ENCODE measurements at regions not wholly inside any gene's neighbourhood (a gene's known extent, or its start where the extent isn't known, plus 50 kb on each side); places are given as distances from the start of the nearest gene placed in this dataset.

DNA sequence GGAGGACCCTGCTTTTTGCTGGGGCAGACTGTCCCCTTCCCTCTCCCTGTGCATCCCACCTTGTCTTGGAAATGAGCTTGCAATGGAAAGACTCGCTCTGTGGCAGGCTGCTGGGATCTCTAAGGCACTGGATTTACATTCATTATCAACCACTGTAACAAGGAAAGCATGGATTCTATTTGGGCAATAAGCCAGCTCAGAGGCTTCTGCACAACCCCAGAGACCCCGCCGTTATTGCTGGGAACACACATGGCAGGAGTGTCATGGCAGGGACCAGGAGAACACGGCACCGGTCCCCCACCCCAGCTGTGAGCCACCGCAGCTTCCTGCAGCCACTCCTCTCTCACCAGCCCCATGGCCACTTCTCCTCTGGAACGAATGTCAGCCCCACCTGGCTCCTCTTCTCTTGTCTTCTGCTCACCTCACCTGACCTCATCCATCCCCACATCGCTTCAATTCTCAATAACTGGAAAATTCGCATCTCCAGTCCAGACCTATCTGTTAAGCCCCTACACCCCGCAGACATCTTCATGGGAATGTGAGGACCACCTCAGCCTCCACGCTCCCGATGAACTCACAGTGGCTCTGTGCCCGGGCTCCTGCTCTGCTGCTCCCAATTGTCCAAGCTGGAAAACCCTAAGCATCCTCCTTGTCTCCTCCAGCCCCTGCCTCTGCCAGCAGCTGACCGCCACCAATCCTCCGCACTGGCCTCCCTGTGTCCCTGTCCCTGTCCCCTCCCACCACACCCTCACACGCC lies 181.5 kb downstream of the USP12 start:
- no peak for DNase-seq (ENCODE audit: low read depth in 2 of 3, low spot score in 1 of 3)

DNA sequence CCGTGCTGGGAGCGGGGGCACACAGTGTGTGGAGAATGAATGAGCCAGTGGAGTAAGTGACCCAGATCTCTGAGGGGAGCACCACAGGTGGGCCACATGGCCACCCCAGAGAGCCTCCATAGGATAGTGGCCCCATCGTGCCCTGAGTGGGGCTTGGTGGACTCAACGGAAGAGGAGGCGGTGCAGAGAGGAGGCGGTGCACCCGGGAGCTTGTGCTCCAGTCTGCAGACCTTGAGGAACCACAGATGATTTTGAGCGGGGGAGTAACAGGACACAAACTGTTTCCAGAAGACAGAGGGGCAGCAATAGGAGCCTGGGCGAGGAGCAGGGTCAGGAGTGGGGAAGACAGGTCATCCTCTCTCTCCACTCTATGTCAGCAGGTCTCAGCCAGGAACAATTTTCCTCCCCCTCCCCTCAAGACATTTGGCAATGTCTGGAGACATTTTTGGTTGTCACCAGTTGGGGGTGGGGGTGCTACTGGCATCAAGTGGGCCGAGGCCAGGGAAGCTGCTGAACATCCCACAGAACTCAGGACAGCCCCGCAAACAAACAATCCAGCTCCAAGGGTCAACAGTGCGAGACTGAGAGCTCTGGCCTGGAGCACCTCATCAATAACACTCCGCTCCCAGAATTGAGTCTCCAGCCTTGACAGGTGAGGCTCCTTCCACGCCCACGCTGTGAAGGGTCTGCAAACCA lies 182.2 kb downstream of the USP12 start:
- no peak for DNase-seq (ENCODE audit: low read depth in 2 of 3, low spot score in 1 of 3)

DNA sequence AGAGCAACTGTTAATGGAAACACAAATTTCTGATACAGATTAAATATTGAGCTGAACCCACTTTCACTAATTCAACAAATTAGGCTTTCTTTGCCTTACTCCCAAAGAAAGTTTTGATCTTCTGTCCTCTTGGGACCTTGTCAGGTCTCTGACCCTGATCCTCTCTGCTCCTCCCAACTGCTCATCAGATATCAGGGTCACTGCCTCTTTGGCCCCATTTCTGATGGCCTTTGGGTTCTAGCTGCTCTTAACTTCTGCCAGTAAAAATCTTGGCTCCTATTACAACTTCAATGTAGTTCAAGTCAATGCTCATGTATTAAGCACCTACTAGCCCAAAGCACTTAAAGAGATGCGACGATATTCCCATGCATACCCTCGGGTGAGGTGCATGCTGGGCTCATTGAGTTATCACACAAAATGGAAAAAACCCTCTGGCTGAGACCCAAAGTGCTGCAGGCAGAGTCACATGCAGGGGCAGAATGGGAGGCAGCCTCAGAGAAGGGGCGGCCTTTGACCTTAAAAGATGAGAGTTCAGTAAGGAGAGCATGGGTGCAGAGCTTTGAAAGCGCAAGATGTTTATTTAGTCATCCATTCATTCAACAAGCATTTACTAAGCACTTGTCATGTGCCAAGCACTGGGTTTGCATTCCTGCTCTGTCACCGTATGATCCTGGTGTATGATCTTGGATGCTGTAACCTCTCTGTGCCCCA lies 183.4 kb downstream of the USP12 start:
- DNase-seq (ENCODE audit: low read depth in 2 of 3, low spot score in 1 of 3) = no peak

DNA sequence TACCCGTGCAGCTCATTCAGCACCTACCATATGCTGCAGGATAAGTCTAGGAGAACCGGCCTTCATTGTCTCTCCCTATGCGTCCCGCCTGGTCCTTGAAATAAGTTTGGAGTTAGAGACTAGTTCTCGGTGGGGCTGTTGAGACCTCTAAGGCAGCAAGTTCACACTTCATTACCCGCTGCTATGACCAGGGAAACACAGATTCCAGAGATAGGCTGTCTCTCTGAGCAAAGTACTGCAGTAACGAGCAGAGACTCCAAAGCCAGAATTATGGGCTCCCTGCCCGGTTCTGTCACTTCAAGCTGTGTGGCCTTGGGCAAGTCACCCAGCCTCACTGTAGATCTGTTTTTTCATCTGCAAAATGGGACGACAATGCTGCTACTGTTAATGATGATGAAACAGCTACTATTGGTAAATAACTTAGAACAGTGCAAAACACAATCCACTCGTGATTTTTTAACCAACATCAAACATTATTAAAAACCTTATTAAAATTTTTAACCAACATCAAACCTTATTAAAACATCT lies 184.1 kb downstream of the USP12 start:
- DNase-seq (ENCODE audit: low read depth in 2 of 3, low spot score in 1 of 3) = no peak

DNA sequence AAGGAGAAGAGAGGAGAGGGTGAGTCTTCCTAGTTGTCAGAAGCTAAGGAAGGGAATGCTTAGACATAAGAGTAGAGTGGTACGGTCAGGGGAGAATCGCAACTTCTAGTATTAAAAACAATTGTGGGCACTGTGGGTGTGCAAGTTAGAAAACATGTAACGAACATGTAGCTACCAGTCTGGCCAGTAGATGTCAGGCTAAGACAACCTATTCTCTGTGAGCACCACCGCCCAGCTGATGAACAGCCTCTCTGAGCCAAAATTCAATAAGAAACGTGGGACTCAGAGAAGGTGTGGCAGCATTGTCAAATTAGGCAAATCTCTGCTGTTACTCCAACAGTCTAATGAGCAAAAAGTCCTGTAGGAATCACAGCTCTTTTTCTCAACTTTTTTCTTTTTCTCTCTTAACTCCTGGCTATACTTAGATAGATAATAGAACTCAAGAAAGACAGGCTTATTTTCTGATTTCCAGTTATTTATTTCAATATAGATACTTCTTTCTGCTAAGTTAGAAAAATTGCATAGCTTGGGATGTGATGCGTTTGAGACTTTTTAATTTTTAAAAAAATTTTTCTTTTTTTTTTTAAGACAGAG lies 186.2 kb downstream of the USP12 start:
- DNase-seq (ENCODE audit: low read depth in 2 of 3, low spot score in 1 of 3) = peak; percentile 46 to 83 (median 56)

DNA sequence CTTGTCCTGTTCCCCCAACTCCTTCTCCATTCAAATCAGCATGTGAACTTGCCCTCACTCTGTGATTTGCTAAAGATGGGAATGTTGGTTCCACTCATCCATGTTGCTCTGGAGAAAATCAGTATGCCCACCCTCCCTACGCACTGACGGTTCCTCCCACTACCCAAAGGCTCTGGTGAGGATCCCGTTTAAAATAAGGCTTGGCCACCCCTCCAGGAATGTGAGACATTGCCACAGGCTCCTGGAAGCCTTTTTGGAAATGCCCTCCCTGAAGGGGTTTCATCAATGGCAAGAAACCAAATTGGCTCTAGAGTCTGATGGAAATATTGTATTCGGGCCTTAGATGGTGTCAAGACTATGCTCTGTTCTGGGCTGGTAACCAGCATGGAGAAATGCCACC lies 187.3 kb downstream of the USP12 start:
- no peak for DNase-seq (ENCODE audit: low read depth in 2 of 3, low spot score in 1 of 3)

DNA sequence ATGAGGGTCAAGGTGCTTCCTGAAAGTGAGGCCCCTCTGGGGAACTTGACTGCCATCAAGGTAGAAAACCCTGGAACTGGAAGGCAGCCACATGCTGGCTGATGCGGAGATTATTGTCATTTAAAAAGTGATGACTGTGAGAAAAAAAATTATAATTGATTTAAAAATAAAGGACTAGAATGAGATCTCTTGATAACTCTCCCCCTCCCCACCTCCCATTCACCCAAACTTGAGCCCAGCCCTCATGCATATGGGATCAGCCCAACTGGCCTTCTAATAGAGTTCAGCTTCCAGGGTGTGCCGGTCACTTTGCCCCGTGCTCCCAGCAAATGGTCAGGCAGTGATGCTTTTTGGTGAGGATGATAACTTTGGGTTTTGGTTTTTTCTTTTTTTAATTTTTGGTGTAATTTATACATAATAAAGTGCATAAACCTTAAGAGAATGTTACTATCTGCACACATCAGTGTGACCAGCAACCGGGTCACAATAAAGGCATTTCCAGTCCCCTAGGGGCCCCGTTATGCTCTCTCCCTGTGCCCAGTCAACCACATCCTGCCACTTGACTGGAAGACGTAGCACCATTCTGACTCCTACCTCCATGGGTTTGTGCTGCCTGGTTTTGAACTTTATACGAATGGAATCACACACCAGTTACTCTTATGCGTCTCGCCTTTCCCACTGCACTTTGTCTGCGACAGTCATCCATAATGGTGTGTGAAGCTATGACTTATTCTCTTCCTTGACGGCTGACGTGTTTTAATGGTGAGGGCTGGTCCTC lies 187.9 kb downstream of the USP12 start:
- no peak for DNase-seq (ENCODE audit: low read depth in 2 of 3, low spot score in 1 of 3)

DNA sequence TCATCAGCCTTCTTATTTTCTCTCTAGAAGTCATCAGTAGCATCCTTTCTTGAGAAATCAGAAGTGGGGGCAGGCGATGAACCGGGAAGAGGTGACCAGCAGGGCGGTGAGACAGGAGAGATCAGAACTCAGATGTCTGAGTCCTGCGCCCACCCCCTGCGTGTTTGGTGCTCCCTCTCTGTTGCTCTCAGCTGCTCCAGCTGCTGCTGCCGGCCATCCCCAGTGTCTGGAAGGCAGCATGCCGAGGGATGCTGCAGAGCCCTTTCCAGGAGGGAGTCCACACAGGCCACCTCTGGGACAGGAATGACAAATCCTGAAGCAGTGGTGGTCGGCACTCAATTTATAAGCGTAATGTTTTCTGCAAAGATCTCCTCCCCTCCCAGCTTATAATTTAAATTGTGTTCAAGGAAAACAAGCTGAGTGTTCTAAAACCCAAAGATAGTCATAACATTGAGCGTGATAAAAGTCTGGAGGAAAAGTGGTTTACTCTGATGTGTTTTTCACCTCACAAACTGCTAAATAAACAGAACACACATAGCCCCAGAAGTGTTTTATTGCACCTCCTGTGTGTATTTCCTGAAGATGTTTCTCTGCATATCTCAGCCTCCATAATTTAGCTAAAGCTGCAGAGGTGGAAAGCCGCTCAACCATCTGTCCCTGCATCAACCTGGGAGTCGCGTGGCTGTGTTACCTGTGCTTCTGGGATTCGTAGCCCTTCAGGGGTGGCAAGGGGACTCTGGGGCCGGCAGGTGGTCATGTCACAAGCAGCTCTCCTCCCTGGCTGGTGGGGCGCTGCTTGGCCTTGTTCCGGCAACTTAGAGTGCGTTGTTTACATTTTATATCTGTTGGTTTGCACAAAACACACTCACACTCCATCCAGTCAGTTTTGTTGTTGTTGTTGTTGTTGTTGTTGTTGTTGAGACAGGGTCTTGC lies 191.2 kb downstream of the USP12 start:
- no peak for DNase-seq (ENCODE audit: low read depth in 2 of 3, low spot score in 1 of 3)

DNA sequence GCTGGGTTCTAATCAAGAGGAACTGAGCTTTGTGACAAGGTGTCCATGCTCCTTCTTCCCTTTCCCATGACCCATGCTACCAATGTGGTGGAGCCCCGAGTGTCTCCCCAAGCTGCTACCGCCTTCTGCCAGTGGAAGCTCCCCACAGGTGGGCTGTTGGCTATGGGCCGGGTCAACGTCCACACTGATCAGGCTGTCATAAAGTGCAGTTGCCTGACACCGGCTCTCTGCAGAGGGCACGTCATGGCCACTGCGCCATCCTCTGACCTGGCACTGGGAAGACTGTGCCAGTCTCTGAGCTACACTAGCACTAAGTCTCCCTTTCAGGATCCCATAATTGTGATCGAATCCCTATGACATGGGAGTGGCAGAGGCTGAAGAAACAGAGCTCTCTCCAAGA lies 192.3 kb downstream of the USP12 start:
- DNase-seq (ENCODE audit: low read depth in 2 of 3, low spot score in 1 of 3) = no peak

DNA sequence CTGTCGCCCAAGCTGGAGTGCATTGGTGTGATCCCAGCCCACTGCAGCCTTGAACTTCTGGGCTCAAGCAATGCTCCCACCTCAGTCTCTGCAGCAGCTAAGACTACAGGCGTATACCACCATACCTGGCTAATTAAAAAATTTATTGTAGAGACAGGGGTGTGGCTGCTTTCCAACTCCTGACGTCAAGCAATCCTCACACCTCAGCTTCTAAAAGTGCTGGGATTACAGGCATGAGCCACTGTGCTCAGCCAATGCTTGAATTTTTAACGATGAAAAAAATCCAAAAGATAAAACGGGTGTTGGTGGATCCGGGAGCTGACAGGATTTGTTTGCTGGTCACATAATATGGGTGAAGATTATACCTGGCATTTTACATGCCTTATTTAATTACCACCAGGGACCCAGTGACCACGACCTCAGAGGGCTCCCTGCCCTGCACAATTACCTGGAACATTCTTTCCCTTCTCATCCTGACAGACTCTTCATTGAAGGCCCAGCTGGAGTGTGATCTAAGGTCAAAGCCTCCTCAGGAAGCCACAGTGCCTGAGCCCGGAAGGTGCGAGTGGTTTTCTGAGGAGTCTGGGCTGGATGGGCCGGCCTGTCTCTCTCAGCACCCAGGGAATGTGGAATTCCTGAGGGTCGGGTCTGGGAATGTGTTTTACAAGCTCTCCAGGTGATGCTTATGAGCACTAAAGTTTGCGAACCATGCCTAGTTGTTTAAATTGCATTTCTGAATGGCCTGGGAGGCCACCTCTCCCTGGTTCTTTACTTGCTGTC lies 193.3 kb downstream of the USP12 start:
- no peak for DNase-seq (ENCODE audit: low read depth in 2 of 3, low spot score in 1 of 3)

DNA sequence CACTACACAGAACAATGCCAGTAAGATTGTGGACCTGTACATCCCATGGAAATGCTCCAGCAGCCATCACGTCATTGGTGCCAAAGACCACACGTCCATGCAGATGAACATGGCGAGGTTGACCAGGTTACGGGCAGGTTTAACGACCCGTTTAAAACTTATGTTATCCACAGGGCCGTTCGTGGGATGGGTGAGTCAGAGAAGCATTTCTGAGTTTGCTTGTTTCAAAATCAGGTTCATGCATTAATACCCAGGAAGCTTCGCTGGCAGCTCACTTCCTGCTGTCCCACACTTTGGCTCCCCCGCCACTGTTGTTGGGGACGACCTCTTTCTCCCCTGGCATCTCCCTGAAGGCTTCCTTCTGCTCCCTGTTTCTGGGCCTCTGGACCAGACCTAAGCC lies 194.1 kb downstream of the USP12 start:
- DNase-seq (ENCODE audit: low read depth in 2 of 3, low spot score in 1 of 3) = no peak

DNA sequence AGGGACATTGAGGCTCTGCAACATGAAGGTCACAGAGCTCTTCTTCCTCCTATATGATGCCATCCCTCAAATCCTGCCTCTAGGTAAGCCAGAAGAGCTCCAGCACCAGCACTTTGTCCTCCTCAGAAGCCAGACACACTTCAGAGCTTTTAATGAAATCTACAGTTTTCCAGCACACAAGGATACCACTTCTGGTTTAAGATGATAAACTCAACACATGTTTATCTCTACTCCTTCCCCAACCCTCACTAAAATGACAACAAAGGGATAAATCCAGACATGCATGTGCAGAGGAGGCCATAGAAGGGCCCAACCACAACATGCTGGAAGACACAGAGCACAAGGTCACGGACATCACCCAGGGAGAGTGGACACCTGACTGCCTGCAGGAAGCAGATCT lies 195.3 kb downstream of the USP12 start:
- no peak for DNase-seq (ENCODE audit: low read depth in 2 of 3, low spot score in 1 of 3)

DNA sequence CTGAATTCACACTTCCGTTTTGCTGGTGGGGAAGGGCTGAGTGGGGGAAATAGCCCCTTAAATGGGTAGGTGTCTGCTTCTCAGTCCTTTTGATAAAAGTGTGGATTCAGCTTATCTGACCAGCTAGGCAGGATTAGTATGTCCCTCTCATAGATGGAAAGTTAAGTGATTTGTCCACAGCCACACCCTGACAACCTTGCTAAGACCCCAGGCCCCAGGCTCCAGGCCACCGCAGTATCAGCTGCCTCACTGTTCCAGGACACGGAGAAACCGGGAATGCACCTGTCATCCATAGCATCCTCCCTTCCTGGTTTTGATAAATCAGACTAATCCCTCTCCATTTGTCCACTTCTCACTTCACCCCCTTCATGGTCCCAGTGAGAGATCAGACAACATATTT lies 197.7 kb downstream of the USP12 start:
- no peak for DNase-seq (ENCODE audit: low read depth in 2 of 3, low spot score in 1 of 3)

DNA sequence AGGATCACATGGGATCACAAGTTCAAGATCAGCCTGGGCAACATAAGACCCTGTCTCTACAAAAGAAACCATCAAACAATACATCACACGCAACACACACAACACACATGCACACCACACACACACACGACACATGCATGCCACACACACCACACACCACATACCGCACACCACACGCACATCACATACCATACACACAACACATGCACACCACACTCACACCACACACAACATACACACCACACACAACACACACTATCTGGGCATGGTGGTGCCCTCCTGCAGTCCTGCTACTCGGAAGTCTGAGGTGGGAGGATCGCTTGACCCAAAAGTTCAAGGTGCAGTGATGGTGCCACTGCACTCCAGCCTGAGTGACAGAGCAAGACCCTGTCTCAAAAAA lies 198.3 kb downstream of the USP12 start:
- DNase-seq (ENCODE audit: low read depth in 2 of 3, low spot score in 1 of 3) = no peak

DNA sequence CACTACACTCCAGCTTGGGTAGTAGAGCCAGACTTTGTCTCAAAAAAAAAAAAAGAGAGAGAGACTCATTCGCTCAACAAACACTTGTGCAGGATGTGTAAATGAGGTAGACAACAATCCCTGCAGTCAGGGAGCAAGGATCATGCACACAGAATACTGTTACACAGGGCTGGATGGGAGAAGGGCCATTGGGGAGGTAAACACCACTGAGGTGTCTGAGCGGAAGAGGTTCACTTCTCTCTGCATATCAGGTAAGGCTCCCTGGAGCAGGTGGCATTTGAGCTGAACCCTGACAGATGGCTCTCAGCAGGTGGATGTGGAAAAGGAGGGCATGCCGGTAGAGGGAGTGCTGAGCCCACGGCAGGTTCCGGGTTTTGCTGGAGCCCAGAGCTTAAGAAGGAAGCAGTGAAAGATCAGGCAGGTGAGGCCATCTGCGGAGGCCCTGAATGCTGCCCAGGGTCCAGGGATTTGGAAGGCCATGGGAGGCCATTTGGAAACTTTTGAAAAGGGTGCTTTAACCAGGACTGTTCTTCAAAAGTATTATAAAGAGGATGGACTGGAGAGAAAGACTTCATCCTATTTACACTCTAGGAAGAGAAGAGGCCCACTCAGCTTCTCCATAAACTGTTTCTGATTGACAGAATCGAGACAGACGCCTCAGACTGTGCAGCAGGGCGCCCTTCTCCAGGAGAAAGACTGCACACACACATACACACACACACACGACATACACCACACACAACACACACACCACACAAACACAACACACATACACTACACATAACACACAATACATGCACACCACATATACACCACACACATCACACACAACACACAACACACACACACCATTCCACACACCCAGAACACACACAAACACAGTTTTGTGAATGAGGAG lies 199.4 kb downstream of the USP12 start:
- DNase-seq (ENCODE audit: low read depth in 2 of 3, low spot score in 1 of 3) = peak in 2 of 3 donors; percentile 9 to 12

DNA sequence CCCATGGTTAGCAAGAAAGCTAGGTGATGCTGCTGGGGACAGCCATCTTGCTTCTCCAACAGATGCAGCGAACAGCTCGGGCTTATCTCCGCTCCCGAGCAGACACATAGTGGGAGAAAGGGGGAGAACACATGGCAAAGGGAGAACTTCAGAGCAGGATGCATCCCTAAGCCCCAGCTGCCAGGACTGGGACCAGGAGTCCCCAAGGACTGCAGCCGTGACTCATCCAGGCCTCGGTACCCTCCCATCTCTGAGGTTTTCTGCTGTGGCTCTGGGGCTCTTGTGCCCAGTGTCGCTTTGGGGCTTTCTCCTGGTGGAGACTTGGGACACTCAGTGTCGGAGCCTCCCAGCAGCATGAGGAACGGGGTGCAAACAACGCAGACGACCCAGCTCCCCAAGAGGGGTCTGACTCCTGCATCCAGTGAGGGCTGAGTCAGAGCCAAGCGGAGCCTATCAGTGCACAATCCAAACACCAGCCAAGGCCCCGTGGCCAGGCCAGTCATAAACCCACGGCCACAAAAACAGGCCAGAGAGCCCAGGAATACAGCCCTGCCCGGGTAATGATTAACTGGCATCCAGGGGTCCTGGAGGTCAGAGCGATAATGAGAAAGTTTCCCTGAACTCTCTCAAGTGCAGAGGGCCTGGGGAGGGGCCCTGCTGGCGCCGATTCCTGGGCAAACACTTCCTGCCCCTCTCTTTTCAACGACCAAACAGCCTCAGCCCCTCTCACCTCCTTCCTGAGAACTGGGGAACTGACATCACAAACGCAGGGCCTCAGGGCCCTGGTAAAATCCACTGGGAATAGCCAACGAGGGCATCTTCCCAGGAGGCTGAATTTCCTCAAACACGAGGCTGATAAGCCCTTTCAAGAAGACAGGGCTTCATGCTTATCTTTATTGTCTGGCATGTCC lies 202.9 kb downstream of the USP12 start:
- no peak for DNase-seq (ENCODE audit: low read depth in 2 of 3, low spot score in 1 of 3)
